ENCODE measurements at regions not wholly inside any gene's neighbourhood (a gene's known extent, or its start where the extent isn't known, plus 50 kb on each side); places are given as distances from the start of the nearest gene placed in this dataset.

DNA sequence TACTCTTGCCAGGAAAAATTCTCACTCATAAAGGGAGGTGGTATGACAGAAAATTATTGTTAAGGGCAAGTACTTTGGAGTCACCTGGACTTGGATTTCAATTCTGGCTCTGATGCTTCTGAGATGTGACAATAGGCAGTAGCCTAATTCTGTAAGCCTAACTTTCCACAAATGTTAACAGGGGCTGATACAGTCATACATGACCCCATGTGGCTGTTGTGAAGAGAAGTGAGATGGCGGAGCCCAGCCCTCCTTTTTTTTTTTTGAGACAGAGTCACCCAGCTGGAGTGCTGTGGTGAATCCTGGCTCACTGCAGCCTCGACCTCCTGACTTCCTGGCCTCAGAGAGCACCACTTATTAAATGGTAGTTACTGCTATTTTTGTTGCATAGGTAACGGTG, 54.4 kb upstream of the IRF2 start:
- TF ChIP-seq, protein P1, sequence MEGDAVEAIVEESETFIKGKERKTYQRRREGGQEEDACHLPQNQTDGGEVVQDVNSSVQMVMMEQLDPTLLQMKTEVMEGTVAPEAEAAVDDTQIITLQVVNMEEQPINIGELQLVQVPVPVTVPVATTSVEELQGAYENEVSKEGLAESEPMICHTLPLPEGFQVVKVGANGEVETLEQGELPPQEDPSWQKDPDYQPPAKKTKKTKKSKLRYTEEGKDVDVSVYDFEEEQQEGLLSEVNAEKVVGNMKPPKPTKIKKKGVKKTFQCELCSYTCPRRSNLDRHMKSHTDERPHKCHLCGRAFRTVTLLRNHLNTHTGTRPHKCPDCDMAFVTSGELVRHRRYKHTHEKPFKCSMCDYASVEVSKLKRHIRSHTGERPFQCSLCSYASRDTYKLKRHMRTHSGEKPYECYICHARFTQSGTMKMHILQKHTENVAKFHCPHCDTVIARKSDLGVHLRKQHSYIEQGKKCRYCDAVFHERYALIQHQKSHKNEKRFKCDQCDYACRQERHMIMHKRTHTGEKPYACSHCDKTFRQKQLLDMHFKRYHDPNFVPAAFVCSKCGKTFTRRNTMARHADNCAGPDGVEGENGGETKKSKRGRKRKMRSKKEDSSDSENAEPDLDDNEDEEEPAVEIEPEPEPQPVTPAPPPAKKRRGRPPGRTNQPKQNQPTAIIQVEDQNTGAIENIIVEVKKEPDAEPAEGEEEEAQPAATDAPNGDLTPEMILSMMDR (IDR thresholded peaks at IDR 0.05): no peak
- TF ChIP-seq POLR2A (IDR thresholded peaks at IDR 0.05): no peak

All from Peyer's patch (tissue), 4 donors.